ENCODE measurements at regions not wholly inside any gene's neighbourhood (a gene's known extent, or its start where the extent isn't known, plus 50 kb on each side); places are given as distances from the start of the nearest gene placed in this dataset.

- in situ Hi-C loops (cut with MboI; ENCODE audit: low sequenced_read_pairs, unreplicated experiment), result no loop called here
- no peak for DNase-seq (ENCODE audit: low spot score)
- TF ChIP-seq, protein P1, sequence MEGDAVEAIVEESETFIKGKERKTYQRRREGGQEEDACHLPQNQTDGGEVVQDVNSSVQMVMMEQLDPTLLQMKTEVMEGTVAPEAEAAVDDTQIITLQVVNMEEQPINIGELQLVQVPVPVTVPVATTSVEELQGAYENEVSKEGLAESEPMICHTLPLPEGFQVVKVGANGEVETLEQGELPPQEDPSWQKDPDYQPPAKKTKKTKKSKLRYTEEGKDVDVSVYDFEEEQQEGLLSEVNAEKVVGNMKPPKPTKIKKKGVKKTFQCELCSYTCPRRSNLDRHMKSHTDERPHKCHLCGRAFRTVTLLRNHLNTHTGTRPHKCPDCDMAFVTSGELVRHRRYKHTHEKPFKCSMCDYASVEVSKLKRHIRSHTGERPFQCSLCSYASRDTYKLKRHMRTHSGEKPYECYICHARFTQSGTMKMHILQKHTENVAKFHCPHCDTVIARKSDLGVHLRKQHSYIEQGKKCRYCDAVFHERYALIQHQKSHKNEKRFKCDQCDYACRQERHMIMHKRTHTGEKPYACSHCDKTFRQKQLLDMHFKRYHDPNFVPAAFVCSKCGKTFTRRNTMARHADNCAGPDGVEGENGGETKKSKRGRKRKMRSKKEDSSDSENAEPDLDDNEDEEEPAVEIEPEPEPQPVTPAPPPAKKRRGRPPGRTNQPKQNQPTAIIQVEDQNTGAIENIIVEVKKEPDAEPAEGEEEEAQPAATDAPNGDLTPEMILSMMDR (IDR thresholded peaks at IDR 0.05; ENCODE audit: borderline replicate concordance, control extremely low read depth, extremely low read depth, insufficient read depth, missing control alignments), result no peak
Measured at GRCh38 chr1:56430141-56430839, 149.1 kb downstream of the PLPP3 start.

DNA sequence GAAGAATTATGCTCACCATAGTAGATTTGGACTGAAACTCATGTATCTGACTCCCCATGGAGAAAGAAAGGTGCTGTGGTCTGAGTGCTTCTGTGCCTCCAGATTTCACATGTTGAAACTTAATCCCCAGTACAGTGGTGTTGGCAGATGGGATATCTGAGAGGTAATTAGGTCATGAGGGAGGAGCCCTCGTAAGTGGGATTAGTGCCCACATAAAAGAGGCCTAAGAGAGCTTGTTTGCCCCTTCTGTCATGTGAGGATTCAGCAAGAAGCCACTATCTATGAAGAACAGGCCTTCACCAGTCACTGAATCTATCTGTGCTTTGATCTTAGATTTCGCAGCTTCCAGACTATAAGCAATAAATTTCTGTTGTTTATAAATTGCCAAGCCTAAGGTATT, 150.1 kb downstream of the PLPP3 start:
- TF ChIP-seq, protein P1 (IDR thresholded peaks at IDR 0.05; ENCODE audit: borderline replicate concordance, control extremely low read depth, extremely low read depth, insufficient read depth, missing control alignments), result no peak
- DNase-seq (ENCODE audit: low spot score), result no peak
- in situ Hi-C loops (cut with MboI; ENCODE audit: low sequenced_read_pairs, unreplicated experiment), result no loop called here

GRCh38 chr1:56426587-56427381, 152.6 kb downstream of the PLPP3 start:
- in situ Hi-C loops (cut with MboI; ENCODE audit: low sequenced_read_pairs, unreplicated experiment), result no loop called here
- TF ChIP-seq, protein P1 (IDR thresholded peaks at IDR 0.05; ENCODE audit: borderline replicate concordance, control extremely low read depth, extremely low read depth, insufficient read depth, missing control alignments), result no peak
- no peak for DNase-seq (ENCODE audit: low spot score)

- in situ Hi-C loops (cut with MboI; ENCODE audit: low sequenced_read_pairs, unreplicated experiment), result no loop called here
- DNase-seq (ENCODE audit: low spot score), result no peak
Measured at GRCh38 chr1:56425494-56426037, 153.8 kb downstream of the PLPP3 start.

GRCh38 chr1:56424744-56425493, 154.4 kb downstream of the PLPP3 start:
- in situ Hi-C loops (cut with MboI; ENCODE audit: low sequenced_read_pairs, unreplicated experiment), result no loop called here
- TF ChIP-seq, protein P1 (IDR thresholded peaks at IDR 0.05; ENCODE audit: borderline replicate concordance, control extremely low read depth, extremely low read depth, insufficient read depth, missing control alignments), result no peak
- DNase-seq (ENCODE audit: low spot score), result no peak

More at GRCh38 chr1:56425494-56426037, 153.8 kb downstream of the PLPP3 start:
- TF ChIP-seq, protein P1 (IDR thresholded peaks at IDR 0.05; ENCODE audit: borderline replicate concordance, control extremely low read depth, extremely low read depth, insufficient read depth, missing control alignments), result no peak

- TF ChIP-seq, protein P1 (IDR thresholded peaks at IDR 0.05; ENCODE audit: borderline replicate concordance, control extremely low read depth, extremely low read depth, insufficient read depth, missing control alignments), result no peak
- in situ Hi-C loops (cut with MboI; ENCODE audit: low sequenced_read_pairs, unreplicated experiment), result no loop called here
Measured at GRCh38 chr1:56423716-56424115, 155.6 kb downstream of the PLPP3 start.

More at GRCh38 chr1:56423716-56424115, 155.6 kb downstream of the PLPP3 start:
- DNase-seq (ENCODE audit: low spot score), result no peak

Data from GM13976 (cell line).